ENCODE measurements at regions not wholly inside any gene's neighbourhood (a gene's known extent, or its start where the extent isn't known, plus 50 kb on each side); places are given as distances from the start of the nearest gene placed in this dataset.

GRCh38 chr15:93646193-93646592 lies 557.2 kb upstream of the RGMA start:
- H3K9me3 Mint-ChIP-seq, result no peaks in the 10 kb centered on the region
- no peaks in the 10 kb centered on the region for H3K4me1 Mint-ChIP-seq (ENCODE audit: low read depth)
- no peak overlapping the region for H3K4me3 Mint-ChIP-seq
- ATAC-seq (replicated peaks in 1 of 2) (no peak), DNase-seq (no peak)
- H3K27ac Mint-ChIP-seq, result no peak overlapping the region
- H3K36me3 Mint-ChIP-seq (ENCODE audit: insufficient read depth in 2 of 2), result no peaks in the 10 kb centered on the region
- no peaks in the 10 kb centered on the region for H3K27me3 Mint-ChIP-seq (ENCODE audit: low read depth)

GRCh38 chr15:93645594-93645993 lies 556.6 kb upstream of the RGMA start:
- no peak for DNase-seq
- Mint-ChIP-seq H3K4me1 (ENCODE audit: low read depth) (no peaks in the 10 kb centered on the region), H3K27ac (no peak overlapping the region), H3K4me3 (no peak overlapping the region), H3K27me3 (ENCODE audit: low read depth) (no peaks in the 10 kb centered on the region), H3K36me3 (ENCODE audit: insufficient read depth in 2 of 2) (no peaks in the 10 kb centered on the region), H3K9me3 (no peaks in the 10 kb centered on the region)
- no peak for ATAC-seq (replicated peaks in 1 of 2)

GRCh38 chr15:93644595-93644994 lies 555.6 kb upstream of the RGMA start:
- H3K27me3 Mint-ChIP-seq (ENCODE audit: low read depth), result no peaks in the 10 kb centered on the region
- H3K27ac Mint-ChIP-seq, result no peak overlapping the region
- H3K9me3 Mint-ChIP-seq, result no peaks in the 10 kb centered on the region
- H3K4me1 Mint-ChIP-seq (ENCODE audit: low read depth), result no peaks in the 10 kb centered on the region
- ATAC-seq (replicated peaks in 1 of 2) (no peak), DNase-seq (no peak)
- H3K36me3 Mint-ChIP-seq (ENCODE audit: insufficient read depth in 2 of 2), result no peaks in the 10 kb centered on the region
- H3K4me3 Mint-ChIP-seq, result no peak overlapping the region

GRCh38 chr15:93640411-93640962 lies 551.5 kb upstream of the RGMA start:
- no peaks in the 10 kb centered on the region for H3K27me3 Mint-ChIP-seq (ENCODE audit: low read depth)
- H3K9me3 Mint-ChIP-seq, result no peaks in the 10 kb centered on the region
- DNase-seq, result no peak
- no peak for ATAC-seq (replicated peaks in 1 of 2)
- H3K4me3 Mint-ChIP-seq, result no peak overlapping the region
- no peak overlapping the region for H3K27ac Mint-ChIP-seq
- no peaks in the 10 kb centered on the region for H3K36me3 Mint-ChIP-seq (ENCODE audit: insufficient read depth in 2 of 2)
- H3K4me1 Mint-ChIP-seq (ENCODE audit: low read depth), result no peaks in the 10 kb centered on the region

GRCh38 chr15:93631958-93632618 lies 543.1 kb upstream of the RGMA start:
- H3K4me3 Mint-ChIP-seq, result no peak overlapping the region
- DNase-seq (no peak), ATAC-seq (replicated peaks in 1 of 2) (no peak)
- no peaks in the 10 kb centered on the region for H3K4me1 Mint-ChIP-seq (ENCODE audit: low read depth)
- H3K36me3 Mint-ChIP-seq (ENCODE audit: insufficient read depth in 2 of 2), result no peaks in the 10 kb centered on the region
- H3K9me3 Mint-ChIP-seq, result peaks cover 3 to 7% of the 10 kb centered on the region in 2 donors
- no peak overlapping the region for H3K27ac Mint-ChIP-seq
- H3K27me3 Mint-ChIP-seq (ENCODE audit: low read depth), result no peaks in the 10 kb centered on the region

GRCh38 chr15:93619597-93619996 lies 530.6 kb upstream of the RGMA start:
- ATAC-seq (replicated peaks in 1 of 2) (no peak), DNase-seq (no peak)
- H3K4me3 Mint-ChIP-seq, result no peak overlapping the region
- no peaks in the 10 kb centered on the region for H3K36me3 Mint-ChIP-seq (ENCODE audit: insufficient read depth in 2 of 2)
- no peaks in the 10 kb centered on the region for H3K4me1 Mint-ChIP-seq (ENCODE audit: low read depth)
- no peaks in the 10 kb centered on the region for H3K9me3 Mint-ChIP-seq
- no peak overlapping the region for H3K27ac Mint-ChIP-seq
- peaks cover 14% of the 10 kb centered on the region for H3K27me3 Mint-ChIP-seq (ENCODE audit: low read depth)

- no peak overlapping the region for H3K27ac Mint-ChIP-seq
- H3K4me1 Mint-ChIP-seq (ENCODE audit: low read depth), result no peaks in the 10 kb centered on the region
- peaks cover 14% of the 10 kb centered on the region for H3K27me3 Mint-ChIP-seq (ENCODE audit: low read depth)
- no peak overlapping the region for H3K4me3 Mint-ChIP-seq
- DNase-seq, result no peak
- no peak for ATAC-seq (replicated peaks in 1 of 2)
- H3K36me3 Mint-ChIP-seq (ENCODE audit: insufficient read depth in 2 of 2), result no peaks in the 10 kb centered on the region
- no peaks in the 10 kb centered on the region for H3K9me3 Mint-ChIP-seq
Measured at GRCh38 chr15:93617443-93617842, 528.4 kb upstream of the RGMA start.

- no peak overlapping the region for H3K27ac Mint-ChIP-seq
- H3K9me3 Mint-ChIP-seq, result no peaks in the 10 kb centered on the region
- no peak overlapping the region for H3K4me3 Mint-ChIP-seq
- H3K27me3 Mint-ChIP-seq (ENCODE audit: low read depth), result peaks cover 14% of the 10 kb centered on the region
- no peaks in the 10 kb centered on the region for H3K4me1 Mint-ChIP-seq (ENCODE audit: low read depth)
- no peaks in the 10 kb centered on the region for H3K36me3 Mint-ChIP-seq (ENCODE audit: insufficient read depth in 2 of 2)
- no peak for DNase-seq
- ATAC-seq (replicated peaks in 1 of 2), result no peak
Measured at GRCh38 chr15:93614386-93615104, 525.5 kb upstream of the RGMA start.

GRCh38 chr15:93613386-93613785 lies 524.4 kb upstream of the RGMA start:
- Mint-ChIP-seq H3K36me3 (ENCODE audit: insufficient read depth in 2 of 2) (no peaks in the 10 kb centered on the region), H3K27ac (no peak overlapping the region), H3K27me3 (ENCODE audit: low read depth) (peaks cover 7% of the 10 kb centered on the region), H3K9me3 (no peaks in the 10 kb centered on the region), H3K4me1 (ENCODE audit: low read depth) (no peaks in the 10 kb centered on the region), H3K4me3 (no peak overlapping the region)
- ATAC-seq (replicated peaks in 1 of 2) (no peak), DNase-seq (no peak)

- Mint-ChIP-seq H3K27me3 (ENCODE audit: low read depth) (peaks cover 7% of the 10 kb centered on the region), H3K9me3 (no peaks in the 10 kb centered on the region), H3K36me3 (ENCODE audit: insufficient read depth in 2 of 2) (no peaks in the 10 kb centered on the region), H3K4me1 (ENCODE audit: low read depth) (no peaks in the 10 kb centered on the region), H3K27ac (no peak overlapping the region), H3K4me3 (no peak overlapping the region)
- ATAC-seq (replicated peaks in 1 of 2) (no peak), DNase-seq (no peak)
Measured at GRCh38 chr15:93612953-93613352, 523.9 kb upstream of the RGMA start.

GRCh38 chr15:93610944-93611343 lies 521.9 kb upstream of the RGMA start:
- H3K9me3 Mint-ChIP-seq, result no peaks in the 10 kb centered on the region
- no peak overlapping the region for H3K4me3 Mint-ChIP-seq
- DNase-seq, result no peak
- no peaks in the 10 kb centered on the region for H3K27me3 Mint-ChIP-seq (ENCODE audit: low read depth)
- H3K4me1 Mint-ChIP-seq (ENCODE audit: low read depth), result no peaks in the 10 kb centered on the region
- no peak for ATAC-seq (replicated peaks in 1 of 2)
- H3K27ac Mint-ChIP-seq, result no peak overlapping the region
- no peaks in the 10 kb centered on the region for H3K36me3 Mint-ChIP-seq (ENCODE audit: insufficient read depth in 2 of 2)

- no peak overlapping the region for H3K27ac Mint-ChIP-seq
- ATAC-seq (replicated peaks in 1 of 2), result no peak
- no peaks in the 10 kb centered on the region for H3K9me3 Mint-ChIP-seq
- no peaks in the 10 kb centered on the region for H3K27me3 Mint-ChIP-seq (ENCODE audit: low read depth)
- no peaks in the 10 kb centered on the region for H3K36me3 Mint-ChIP-seq (ENCODE audit: insufficient read depth in 2 of 2)
- no peak for DNase-seq
- no peaks in the 10 kb centered on the region for H3K4me1 Mint-ChIP-seq (ENCODE audit: low read depth)
- no peak overlapping the region for H3K4me3 Mint-ChIP-seq
Measured at GRCh38 chr15:93608643-93609148, 519.7 kb upstream of the RGMA start.

GRCh38 chr15:93603550-93603949 lies 514.5 kb upstream of the RGMA start:
- no peak overlapping the region for H3K27ac Mint-ChIP-seq
- H3K9me3 Mint-ChIP-seq, result peaks cover 0 to under 1% of the 10 kb centered on the region in 2 donors

More at GRCh38 chr15:93603550-93603949, 514.5 kb upstream of the RGMA start:
- Mint-ChIP-seq H3K4me1 (ENCODE audit: low read depth) (no peaks in the 10 kb centered on the region), H3K36me3 (ENCODE audit: insufficient read depth in 2 of 2) (no peaks in the 10 kb centered on the region), H3K4me3 (no peak overlapping the region), H3K27me3 (ENCODE audit: low read depth) (peaks cover 14% of the 10 kb centered on the region)
- no peak for DNase-seq
- ATAC-seq (replicated peaks in 1 of 2), result no peak
